Fibroblast of gingiva (primary cell): ENCODE measurements at regions not wholly inside any gene's neighbourhood (a gene's known extent, or its start where the extent isn't known, plus 50 kb on each side); places are given as distances from the start of the nearest gene placed in this dataset.
A peak's percentile ranks its signal among the peaks of the same experiment; 100 is the strongest.

Source experiments
- DNase-seq: peaks from one replicate; pipeline ENCODE4 v3.0.0-alpha.2; 2011; ENCODE audit warnings: low read depth

- peak; percentile 56 for DNase-seq
Measured at GRCh38 chr9:84174486-84174885, 166.1 kb downstream of the SLC28A3 start.

DNA sequence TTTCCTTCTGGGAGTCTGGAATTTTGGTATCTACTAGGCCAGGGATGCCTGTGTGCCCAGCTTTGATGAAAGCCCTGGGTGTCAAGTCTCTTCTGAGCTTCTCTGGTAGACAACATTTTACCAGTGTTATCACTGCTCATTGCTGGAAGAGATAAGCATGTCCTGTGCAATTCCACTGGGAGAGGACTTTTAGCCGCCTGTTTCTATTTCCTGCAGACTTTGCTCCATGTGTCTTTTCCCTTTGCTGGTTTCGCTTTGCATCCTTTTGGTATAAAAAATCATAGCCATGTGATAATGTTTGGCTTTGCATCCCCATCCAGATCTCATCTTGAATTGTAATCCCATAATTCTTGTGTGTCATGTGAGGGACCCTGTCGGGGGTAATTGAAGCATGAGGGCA, 163.2 kb downstream of the SLC28A3 start:
- no peak for DNase-seq

DNA sequence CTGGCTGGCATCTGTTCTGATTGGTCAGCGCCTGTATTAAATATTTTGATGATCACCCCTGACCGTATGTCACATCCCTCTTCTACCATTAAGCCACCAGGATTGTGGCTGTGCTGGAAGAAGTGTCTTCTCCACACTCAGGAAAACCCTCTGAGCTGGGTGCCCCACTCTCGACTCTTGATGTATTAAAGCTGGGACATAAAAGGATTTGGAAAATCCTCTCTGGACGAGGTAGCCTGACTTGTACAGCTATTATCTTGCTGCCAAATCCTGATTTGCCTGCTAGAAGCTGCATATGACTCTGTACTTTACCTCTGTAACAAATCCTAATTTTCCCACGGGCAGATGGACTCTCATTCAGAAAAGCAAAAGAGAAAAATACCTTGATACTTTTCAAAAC, 161.0 kb downstream of the SLC28A3 start:
- DNase-seq = no peak

DNA sequence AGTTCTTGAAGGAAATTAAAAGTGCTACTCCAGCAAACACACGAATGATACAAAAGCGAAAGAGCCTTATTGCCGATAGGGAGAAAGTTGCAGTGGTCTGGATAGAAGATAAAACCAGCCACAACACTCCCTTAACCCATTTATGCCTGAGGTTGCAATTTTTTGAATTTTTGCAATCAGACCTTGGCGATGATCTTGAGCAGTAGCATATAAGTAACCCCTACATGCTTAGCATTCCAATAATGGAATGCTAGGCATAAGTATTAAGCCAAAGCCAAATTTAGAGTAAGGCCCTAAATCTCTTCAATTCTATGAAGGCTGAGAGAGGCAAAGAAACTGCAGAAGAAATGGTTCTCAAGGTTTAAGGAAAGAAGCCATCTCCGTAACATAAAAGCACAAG, 153.5 kb downstream of the SLC28A3 start:
- DNase-seq = no peak

DNA sequence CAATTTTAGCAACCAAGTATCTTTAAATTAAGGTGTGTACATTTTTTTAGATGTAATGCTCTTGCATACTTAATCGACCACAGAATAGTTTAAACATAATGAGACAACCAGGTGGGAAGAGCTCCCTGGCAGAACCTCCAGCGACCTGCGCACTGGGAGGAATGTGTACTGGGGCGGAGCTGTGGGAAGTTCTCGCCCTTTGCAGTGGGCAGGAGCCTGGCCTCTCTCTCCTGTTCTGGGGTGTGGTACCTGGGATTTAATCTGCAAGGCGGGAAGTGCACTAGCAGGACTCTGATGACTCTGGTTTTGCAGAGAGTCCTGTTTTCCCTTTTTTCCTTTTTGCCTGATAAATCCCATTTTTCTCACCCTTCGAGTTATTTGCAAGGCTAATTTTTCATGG, 150.7 kb downstream of the SLC28A3 start:
- no peak for DNase-seq

DNA sequence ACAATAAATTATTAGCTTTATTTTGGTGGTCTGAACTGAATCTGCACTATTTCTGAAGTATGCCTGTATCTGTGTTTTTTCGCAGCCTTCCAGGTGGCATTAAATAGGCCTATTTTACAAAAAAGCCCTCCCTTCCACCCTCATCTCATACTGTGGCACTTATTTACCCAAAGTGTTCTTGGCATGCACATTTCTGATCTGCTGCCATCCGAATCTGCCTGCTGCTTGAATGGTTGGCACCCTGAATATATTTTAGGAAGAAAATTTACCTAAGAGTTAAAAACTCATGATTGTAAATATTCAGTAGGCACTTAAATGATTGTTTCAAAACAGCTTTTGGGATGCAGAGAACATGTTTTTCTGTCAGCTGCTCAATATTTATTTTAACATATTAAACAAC, 150.1 kb downstream of the SLC28A3 start:
- no peak for DNase-seq

DNA sequence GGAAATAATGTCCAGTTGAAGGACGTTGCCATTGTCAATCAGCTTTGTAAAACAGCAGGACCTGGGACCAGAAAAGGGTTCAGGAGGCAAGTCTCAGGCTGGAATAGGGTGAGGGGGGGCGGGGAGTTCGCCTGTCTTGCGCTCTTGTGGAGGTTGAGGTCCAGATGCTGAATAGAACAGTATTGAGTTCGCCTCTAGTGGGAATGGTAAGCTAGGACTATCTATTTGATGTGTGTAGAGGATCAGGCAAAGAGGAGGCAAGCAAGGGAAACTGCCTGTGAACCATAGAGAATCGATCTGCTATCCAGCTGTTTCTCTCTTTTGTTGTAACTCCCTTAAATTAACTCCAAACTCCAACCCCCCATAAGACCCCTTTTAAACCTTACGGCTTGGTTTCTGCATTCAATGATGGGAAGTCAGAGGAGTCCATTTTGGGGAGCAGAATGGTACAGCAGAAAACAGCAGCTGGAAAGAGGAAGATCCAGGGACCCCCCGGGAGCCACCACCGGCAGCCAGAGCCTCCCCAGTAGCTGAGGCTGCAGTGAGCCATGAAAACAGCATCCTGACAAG, 133.7 kb downstream of the SLC28A3 start:
- no peak for DNase-seq

DNA sequence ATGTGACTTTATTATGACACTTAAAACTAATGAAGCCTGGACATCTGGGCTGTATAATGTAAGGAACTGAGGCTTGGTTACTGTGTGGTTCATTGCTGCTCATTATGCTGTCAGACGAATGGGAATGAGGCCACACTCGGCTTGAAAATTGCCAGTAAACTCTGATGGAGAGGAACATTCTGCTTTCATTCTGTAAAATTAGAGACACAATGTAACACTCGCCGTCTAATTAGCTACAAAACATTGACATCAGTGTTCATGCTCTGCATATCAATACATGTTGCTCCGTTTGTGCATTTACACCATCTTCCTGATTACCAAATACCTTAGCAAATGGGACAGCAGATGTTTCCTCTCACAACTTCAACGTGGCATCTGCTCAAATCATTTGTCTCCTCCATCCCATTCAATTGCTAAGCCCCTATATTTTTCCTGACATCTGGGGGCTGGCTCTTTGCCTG, 133.0 kb downstream of the SLC28A3 start:
- DNase-seq = peak; percentile 16

DNA sequence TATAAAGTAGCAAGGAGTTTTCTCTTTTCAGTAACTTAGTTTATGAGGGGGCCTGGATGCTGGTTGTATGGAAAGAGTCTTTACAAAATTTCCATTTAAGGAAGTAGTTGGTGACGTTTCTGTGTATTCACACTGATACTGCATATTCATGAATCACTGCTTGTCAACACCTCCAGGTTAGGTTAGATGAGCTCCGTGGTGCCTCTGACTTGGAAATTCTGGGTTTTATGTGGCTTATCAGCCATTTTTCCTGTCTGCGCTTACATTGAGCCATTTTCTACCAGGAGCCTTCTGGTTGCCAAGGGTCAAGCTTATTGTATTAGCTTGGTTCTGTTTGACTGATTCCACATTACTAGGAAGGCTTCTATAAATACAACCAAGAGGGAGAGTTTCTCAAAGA, 128.3 kb downstream of the SLC28A3 start:
- DNase-seq = no peak

DNA sequence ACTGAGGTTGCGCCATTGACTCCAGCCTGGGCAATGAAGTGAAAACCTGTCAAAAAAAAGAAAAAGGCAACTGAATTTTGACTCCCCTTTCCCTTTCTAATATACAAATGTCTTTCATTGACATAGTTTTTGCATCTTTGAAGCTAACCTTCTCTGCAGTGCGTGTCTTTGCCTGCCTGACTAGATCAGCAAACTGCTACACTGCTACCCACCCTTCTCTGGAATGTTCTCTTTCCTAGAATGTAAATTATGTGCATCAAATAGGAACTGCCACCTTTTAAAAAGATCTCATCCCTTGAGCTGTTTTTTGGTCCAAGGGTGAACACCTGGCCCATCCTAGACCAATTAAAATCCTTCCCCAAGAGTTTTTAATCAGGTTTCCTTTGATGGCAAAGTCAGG, 127.6 kb downstream of the SLC28A3 start:
- DNase-seq = no peak

DNA sequence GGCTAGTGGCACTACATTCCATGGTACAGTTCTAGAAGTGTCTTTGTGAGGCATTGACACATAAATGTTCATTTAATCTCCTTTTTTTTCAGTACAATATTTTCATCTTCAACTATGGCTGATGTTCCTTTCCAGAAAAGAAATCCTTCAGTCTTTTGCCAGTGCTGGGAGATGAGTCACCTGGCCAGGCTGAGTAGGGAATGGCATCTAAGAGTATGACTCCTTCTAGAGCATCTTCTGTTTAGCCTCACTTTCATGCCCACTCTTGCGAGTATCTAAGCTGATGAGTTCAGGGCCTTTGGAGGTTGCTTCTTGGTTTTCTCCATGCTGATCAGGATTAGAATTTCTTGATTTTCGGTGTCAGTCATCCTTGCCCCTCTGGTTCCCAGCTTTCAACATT, 124.4 kb downstream of the SLC28A3 start:
- DNase-seq = no peak

DNA sequence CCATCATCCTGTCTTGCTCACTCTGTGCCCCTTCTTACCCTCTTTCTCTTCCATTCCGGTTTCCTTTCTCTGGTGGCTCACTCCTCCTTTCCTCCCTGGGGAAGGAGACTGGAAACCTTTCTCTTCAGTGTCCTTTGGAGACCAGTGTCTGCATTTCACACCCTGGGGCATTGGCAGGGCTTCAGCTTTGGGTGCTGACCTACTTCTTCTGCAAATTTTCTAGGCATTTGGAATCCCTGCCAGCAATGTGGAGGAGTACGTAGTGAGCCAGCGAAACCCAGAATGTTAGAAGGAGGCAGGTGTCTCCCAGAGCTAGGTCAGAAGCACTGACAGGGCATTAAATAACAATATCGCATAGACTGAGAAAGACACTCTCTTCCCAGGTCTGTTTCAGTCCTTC, 122.2 kb downstream of the SLC28A3 start:
- no peak for DNase-seq

GRCh38 chr9:84224246-84224645, 116.3 kb downstream of the SLC28A3 start:
- DNase-seq = no peak
